HAP-1 (cell line): ENCODE measurements at regions not wholly inside any gene's neighbourhood (a gene's known extent, or its start where the extent isn't known, plus 50 kb on each side); places are given as distances from the start of the nearest gene placed in this dataset.
"Not testable (repeated sequence)": the region's sequence is repeated elsewhere in the genome, so short reads cannot be mapped to it uniquely, and the experiment has no call there.

ENCODE experiments used
- DNase-seq, 2 experiments: peaks; one replicate each; pipeline ENCODE4 v3.0.0-alpha.2; 2016 to 2020; ENCODE audit warnings: low spot score in 2 of 2
- H3K27me3 ChIP-seq: fragments of 250-450 bp; sonication (Bioruptor Pico); 2 replicates; pipeline ENCODE4 v1.5.1; 2020; ENCODE audit warnings: low read depth, mild to moderate bottlenecking, moderate library complexity
- H3K36me3 ChIP-seq: fragments of 250-450 bp; sonication (Bioruptor Pico); replicated peaks from 2 replicates; pipeline ENCODE4 v1.5.1; 2020; ENCODE audit warnings: mild to moderate bottlenecking
- H3K4me1 ChIP-seq: fragments of 250-450 bp; sonication (Bioruptor Pico); 2 replicates; pipeline ENCODE4 v1.5.1; 2020; ENCODE audit warnings: mild to moderate bottlenecking
- H3K4me3 ChIP-seq: fragments of 250-450 bp; sonication (Bioruptor Pico); 2 replicates; pipeline ENCODE4 v1.5.1; 2020; ENCODE audit warnings: mild to moderate bottlenecking, moderate library complexity
- H3K9me3 ChIP-seq: fragments of 250-450 bp; sonication (Bioruptor Pico); 2 replicates; pipeline ENCODE4 v1.5.1; 2020; ENCODE audit warnings: mild to moderate bottlenecking, moderate library complexity
- in situ Hi-C: fragments of 300-500 bp; cut with MboI; formaldehyde crosslinking; loops from 3 replicates; pipeline ENCODE4 v1.14.3; 2020; ENCODE audit warnings: low sequenced_read_pairs, inconsistent platforms, mixed read lengths

DNA sequence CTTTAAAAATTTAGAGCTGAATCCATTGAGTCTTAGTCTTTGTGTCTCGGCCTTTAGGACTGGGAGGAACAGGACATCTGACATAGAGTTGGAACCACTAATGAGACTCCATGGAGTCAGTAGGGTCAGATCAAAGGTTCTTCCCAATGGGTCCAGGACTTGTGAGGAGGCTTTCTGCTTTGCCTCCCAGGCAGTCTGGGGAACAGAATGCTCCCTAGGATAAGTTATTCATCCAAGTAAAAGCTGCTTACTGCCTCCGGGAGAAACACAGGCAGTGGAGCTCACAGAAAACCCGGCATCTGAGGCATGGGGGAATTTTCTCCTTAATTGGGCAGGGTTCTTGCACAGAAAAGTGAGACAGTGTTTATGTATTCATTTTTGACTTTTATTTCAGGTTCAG, 216.4 kb downstream of the SEC23IP start:
- in situ Hi-C loops: no loop called here
- Histone ChIP-seq H3K27me3 (no peaks in the 10 kb centered on the region), H3K4me1 (no peaks in the 10 kb centered on the region), H3K36me3 (no peaks in the 10 kb centered on the region), H3K4me3 (no peak overlapping the region), H3K9me3 (no peaks in the 10 kb centered on the region)
- DNase-seq: no peak

DNA sequence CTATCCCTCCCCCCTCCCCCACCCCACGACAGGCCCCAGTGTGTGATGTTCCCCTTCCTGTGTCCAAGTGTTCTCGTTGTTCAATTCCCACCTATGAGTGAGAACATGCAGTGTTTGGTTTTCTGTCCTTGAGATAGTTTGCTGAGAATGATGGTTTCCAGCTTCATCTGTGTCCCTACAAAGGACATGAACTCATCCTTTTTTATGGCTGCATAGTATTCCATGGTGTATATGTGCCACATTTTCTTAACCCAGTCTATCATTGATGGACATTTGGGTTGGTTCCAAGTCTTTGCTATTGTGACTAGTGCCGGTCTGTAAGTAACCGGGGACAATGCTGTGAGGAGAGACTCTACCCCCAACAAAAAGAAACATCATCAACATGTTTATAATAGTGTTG, 217.2 kb downstream of the SEC23IP start:
- in situ Hi-C loops, H3K36me3 ChIP-seq, DNase-seq, H3K9me3 ChIP-seq, H3K27me3 ChIP-seq, H3K4me1 ChIP-seq, H3K4me3 ChIP-seq: not testable (repeated sequence)

DNA sequence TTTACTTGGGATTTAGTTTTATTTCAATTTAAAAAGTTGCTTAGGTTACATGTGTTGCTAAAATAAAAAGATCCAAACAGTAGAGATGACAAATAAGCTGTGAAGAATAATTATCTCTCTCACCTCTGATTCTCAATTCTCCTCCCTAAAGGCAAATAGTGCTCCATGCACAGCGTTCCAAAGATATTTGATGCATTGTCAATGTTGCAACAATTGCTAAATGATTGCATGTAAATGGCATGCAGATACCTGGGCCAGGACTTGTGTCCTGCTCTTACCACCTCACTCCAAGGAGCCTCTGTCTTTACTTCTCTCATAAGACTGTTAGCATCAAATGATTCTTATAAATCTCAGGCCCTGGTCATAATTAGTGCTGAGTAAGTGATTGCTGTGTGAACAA, 217.7 kb downstream of the SEC23IP start:
- no peaks in the 10 kb centered on the region for H3K27me3 ChIP-seq
- H3K36me3 ChIP-seq: no peaks in the 10 kb centered on the region
- in situ Hi-C loops: no loop called here
- H3K9me3 ChIP-seq: no peaks in the 10 kb centered on the region
- H3K4me1 ChIP-seq: no peaks in the 10 kb centered on the region
- no peak for DNase-seq
- H3K4me3 ChIP-seq: no peak overlapping the region

DNA sequence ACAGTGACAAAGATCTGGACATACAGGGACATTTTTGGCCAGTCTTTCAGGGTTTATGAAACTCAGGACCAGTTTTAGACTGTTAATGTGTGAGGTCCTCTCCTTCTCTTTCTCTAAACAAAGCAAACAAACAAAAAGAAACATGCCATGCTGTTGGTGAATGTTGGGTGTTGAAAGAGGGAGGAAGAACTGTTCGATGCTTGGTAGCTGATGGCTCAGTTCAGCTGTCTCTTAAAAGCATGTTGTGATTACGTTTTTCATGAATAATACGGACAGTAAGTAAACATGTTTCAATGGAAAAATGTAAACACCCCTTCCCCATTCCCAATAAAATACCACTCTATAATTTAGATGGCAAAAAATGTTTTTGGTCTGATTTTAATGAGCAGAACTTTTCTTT, 219.1 kb downstream of the SEC23IP start:
- Histone ChIP-seq H3K27me3 (no peaks in the 10 kb centered on the region), H3K4me3 (no peak overlapping the region), H3K9me3 (no peaks in the 10 kb centered on the region), H3K36me3 (no peaks in the 10 kb centered on the region), H3K4me1 (no peaks in the 10 kb centered on the region)
- in situ Hi-C loops: no loop called here
- DNase-seq: no peak

DNA sequence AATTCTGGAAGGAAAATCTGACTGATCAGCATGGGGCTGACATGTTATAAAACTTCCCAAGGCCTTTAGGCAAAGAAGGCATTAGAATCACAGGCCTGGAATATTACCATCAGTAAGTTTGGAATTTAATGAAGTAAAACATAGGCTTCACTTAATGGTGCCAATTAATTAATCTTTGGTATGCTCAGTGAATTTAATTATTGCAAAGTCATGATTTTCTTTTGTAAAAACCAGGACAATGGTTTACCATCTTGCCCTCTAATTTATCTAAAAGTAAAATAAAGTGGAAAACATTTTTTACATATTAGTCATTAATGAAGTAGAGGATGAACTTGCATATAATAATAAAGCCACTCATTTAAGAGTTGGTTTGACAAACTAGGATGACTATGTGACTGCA, 220.3 kb downstream of the SEC23IP start:
- no peak for DNase-seq
- H3K27me3 ChIP-seq: no peaks in the 10 kb centered on the region
- H3K9me3 ChIP-seq: no peaks in the 10 kb centered on the region
- H3K4me3 ChIP-seq: no peak overlapping the region
- H3K4me1 ChIP-seq: no peaks in the 10 kb centered on the region
- in situ Hi-C loops: no loop called here
- no peaks in the 10 kb centered on the region for H3K36me3 ChIP-seq

DNA sequence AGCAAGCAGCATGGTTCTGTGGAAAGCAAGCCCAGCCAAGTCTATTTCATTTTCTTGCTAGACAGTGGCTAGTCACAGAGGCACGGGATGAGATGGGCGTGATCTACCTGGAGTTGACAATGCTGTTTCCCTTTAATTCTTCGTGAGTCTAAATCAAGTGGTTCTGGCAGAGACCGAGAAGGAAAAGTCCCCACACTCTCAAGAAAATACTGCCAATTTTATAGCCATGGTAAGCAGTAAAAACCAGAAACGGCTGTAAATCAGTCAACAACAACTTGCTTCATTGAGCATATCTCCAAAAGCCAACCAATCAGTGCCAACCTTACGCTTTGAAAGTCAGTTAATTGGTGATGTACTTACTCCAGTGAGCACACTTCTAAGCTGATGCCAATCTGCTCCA, 223.4 kb downstream of the SEC23IP start:
- in situ Hi-C loops: no loop called here
- DNase-seq: no peak
- no peaks in the 10 kb centered on the region for H3K9me3 ChIP-seq
- H3K4me1 ChIP-seq: no peaks in the 10 kb centered on the region
- no peak overlapping the region for H3K4me3 ChIP-seq
- no peaks in the 10 kb centered on the region for H3K27me3 ChIP-seq
- H3K36me3 ChIP-seq: no peaks in the 10 kb centered on the region

DNA sequence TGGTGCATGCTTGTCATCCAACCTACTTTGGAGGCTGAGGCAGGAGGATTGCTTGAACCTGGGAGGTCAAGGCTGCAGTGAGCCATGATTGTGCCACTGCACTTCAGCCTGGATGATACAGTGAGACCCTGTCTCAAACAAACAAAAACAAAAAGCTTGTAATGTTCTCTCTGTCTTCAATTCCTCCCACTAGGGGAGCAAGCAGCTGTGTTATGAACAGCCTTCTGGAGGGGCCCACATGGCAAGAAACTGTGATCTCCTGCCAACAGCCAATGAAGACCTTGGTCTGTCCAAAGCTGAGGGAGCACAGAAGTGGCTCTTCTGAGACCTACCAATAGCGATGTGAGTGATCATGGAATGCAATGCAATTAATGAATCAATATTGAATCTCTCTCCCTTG, 229.2 kb downstream of the SEC23IP start:
- H3K9me3 ChIP-seq: no peaks in the 10 kb centered on the region
- no peaks in the 10 kb centered on the region for H3K4me1 ChIP-seq
- no peak overlapping the region for H3K4me3 ChIP-seq
- peaks cover 7% of the 10 kb centered on the region; the same call in 1 of the 2 replicates for H3K27me3 ChIP-seq
- H3K36me3 ChIP-seq: no peaks in the 10 kb centered on the region
- no peak for DNase-seq
- in situ Hi-C loops: no loop called here

DNA sequence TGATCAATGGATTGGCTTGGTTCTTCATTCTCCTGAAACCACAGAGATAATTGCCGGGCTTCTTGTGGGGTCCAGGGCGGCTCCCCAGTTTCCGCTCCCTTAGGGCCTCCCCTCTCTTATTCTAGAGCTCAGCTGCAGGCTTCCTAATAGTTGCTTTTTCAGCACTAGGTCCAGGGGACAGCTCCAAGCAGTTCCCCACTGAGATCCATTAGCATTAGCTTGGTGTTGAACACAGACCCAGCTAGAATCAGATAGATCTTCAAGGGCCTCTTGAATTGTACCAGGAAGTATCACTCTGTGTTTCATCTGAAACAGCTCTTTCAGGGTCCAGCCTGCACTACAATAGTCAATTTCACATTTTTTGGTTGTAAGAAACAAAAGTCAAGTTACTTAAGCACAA, 238.7 kb downstream of the SEC23IP start:
- Histone ChIP-seq H3K27me3 (no peaks in the 10 kb centered on the region), H3K9me3 (no peaks in the 10 kb centered on the region), H3K4me3 (no peak overlapping the region), H3K4me1 (peaks cover 8% of the 10 kb centered on the region), H3K36me3 (no peaks in the 10 kb centered on the region)
- in situ Hi-C loops: no loop called here
- DNase-seq: peak; percentile 10 to 57

DNA sequence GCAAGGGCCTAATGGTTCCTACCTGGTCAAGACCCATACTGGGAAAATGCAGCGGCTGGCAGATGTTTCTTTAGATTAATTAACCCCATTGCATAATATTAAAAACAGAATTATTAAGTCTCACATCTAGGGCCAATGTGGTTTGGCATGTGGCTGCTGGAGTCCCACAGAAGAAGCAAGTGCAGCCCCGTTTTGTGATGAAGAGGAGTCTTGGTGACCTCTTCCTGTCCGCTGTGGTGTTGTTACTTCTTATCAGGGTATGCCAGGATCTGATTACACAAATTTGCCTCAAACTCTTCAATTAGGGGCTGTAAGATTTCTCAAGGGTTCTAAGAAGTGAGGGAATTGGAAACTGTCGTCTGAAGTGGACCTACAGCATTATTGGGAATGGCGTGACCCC, 240.3 kb downstream of the SEC23IP start:
- Histone ChIP-seq H3K36me3 (no peaks in the 10 kb centered on the region), H3K4me1 (peaks cover 3% of the 10 kb centered on the region), H3K9me3 (no peaks in the 10 kb centered on the region), H3K27me3 (no peaks in the 10 kb centered on the region), H3K4me3 (no peak overlapping the region)
- DNase-seq: no peak
- in situ Hi-C loops: no loop called here

DNA sequence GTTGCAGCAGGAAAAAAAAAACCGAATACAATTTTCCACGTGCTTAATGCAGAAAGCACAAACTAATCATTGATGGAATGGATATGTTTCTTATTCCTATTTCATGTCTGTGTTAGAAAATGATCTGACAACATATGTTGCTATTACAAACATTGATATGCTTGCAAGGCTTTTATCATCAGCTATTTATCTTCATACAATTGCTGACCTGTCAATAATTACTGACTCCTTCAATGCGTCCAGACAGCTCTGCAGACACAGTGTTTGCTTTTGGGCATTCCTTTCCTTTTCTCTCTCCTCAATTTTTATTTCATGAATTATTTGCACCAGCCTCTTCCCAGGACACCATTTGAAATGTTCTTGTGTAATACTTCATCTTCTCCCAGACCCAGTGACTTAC, 246.2 kb downstream of the SEC23IP start:
- in situ Hi-C loops: no loop called here
- Histone ChIP-seq H3K9me3 (no peaks in the 10 kb centered on the region), H3K4me3 (no peak overlapping the region), H3K27me3 (no peaks in the 10 kb centered on the region), H3K4me1 (no peaks in the 10 kb centered on the region), H3K36me3 (no peaks in the 10 kb centered on the region)
- DNase-seq: no peak

DNA sequence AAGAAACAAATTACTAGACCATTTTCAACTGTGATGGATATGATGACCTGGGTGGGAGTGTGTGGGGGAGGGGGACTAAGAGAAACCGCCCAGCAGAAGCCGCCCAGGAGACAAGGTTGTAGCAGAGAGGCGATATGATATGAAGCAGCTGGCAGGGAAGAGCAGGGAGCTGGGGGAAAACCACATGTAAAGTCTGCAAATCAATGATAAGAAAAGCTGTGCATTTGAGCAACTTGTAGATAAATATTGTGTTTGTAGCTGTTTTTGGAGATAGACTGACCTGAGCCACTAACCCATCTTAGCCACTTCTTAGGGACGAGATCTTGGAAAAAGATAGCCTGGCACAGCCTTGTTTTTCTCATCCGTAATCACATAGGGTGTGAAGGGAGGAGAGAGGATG, 252.6 kb downstream of the SEC23IP start:
- no peaks in the 10 kb centered on the region for H3K4me1 ChIP-seq
- H3K9me3 ChIP-seq: no peaks in the 10 kb centered on the region
- no peaks in the 10 kb centered on the region for H3K36me3 ChIP-seq
- DNase-seq: no peak
- in situ Hi-C loops: no loop called here
- H3K4me3 ChIP-seq: no peak overlapping the region
- H3K27me3 ChIP-seq: no peaks in the 10 kb centered on the region

DNA sequence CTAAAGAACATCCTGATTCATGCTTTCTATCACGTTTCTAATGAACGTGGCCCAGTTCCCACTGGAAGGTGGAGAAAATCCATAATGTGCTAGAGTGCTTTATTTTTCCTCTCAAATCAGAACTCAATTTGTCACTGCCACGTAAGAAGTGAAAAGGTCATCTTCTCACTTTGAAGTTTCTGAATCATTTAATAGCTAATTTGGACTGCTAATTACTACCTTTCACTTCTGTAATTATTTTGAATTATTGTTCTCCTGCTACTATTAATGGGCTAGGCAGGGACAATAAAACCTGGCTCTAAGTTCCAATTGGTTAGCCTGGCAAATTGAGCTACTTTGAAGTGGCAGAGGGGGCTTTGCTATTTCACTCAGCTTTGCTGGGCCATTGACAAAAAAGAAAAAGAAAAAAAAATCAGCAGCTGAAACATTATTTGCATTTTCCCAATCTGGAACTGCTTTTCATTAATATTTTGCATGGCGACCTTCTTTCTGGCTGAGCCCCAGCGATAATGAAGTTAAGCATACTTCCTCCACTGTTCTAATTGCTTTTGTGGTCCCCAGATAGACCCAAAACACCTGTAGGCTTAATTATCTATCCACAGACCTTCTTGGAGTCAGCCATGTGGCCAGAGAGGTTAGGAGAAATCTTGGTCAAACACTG, 264.2 kb downstream of the SEC23IP start:
- DNase-seq: no peak
- Histone ChIP-seq H3K4me3 (no peak overlapping the region), H3K36me3 (no peaks in the 10 kb centered on the region), H3K9me3 (no peaks in the 10 kb centered on the region), H3K4me1 (no peaks in the 10 kb centered on the region), H3K27me3 (no peaks in the 10 kb centered on the region)
- in situ Hi-C loops: no loop called here

DNA sequence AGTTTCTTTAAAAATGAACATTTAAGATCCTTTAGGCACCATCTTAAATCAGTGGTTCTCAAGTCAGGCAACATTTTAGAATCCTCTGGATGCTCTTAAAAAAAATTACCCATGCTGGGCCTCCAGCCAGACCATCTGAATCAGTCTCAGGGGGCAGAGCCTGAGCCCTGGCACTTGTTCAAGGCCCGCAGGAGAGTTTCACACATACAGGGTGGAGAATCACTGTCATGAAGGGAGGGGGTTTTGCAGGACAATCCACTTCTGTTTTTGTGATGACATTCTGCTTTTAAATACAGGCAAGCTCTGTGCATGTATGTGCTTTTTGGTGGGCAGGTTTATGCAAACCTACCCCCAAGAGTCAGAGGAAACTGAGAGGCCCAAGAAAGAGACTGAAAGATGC, 268.6 kb downstream of the SEC23IP start:
- H3K36me3 ChIP-seq: no peaks in the 10 kb centered on the region
- H3K27me3 ChIP-seq: no peaks in the 10 kb centered on the region
- DNase-seq: no peak
- H3K4me1 ChIP-seq: no peaks in the 10 kb centered on the region
- in situ Hi-C loops: no loop called here
- H3K4me3 ChIP-seq: no peak overlapping the region
- no peaks in the 10 kb centered on the region for H3K9me3 ChIP-seq

DNA sequence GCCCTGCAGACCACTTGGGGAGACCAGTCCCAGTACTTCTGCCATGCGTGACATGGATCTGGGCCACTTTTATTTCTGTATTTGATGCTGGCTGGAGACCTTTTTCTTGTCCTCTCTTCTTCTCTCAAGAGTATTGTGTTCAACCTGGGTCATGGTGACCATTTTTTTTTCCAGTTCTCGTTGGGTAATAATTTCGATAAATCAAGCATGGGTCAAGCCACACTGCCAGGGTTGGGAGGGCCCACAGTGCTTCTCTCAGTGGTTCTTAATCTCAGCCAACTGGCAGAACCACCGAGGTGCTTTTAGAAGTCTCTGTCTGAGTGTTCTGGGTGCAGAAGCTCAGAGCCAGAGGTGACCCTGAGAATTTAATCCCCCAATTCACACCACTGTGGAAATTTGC, 269.9 kb downstream of the SEC23IP start:
- in situ Hi-C loops: no loop called here
- Histone ChIP-seq H3K4me1 (no peaks in the 10 kb centered on the region), H3K9me3 (no peaks in the 10 kb centered on the region), H3K36me3 (no peaks in the 10 kb centered on the region), H3K4me3 (no peak overlapping the region), H3K27me3 (no peaks in the 10 kb centered on the region)
- DNase-seq: no peak

DNA sequence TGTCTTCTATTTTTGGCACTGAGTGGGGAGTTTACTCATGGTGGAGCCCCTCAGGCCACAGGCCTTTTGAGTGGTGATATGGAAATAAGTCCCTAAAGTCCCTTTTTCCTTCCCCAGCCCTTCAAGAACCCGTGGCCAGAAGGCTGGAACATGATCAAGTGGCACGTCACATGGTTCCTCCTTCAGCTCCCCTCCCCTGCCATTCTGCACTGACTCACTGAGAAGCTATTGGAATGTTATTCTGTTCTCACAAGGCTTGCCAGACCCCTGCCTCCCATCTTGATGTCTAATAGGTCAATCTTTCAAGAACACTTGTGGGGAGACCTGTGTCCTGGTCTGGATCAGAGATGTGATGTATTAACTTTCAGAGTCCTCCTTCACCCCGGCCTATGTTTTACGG, 279.8 kb downstream of the SEC23IP start:
- Histone ChIP-seq H3K4me1 (no peaks in the 10 kb centered on the region), H3K36me3 (no peaks in the 10 kb centered on the region), H3K9me3 (no peaks in the 10 kb centered on the region), H3K27me3 (no peaks in the 10 kb centered on the region), H3K4me3 (no peak overlapping the region)
- DNase-seq: no peak
- in situ Hi-C loops: no loop called here
